GM18867 (cell line): ENCODE measurements at regions not wholly inside any gene's neighbourhood (a gene's known extent, or its start where the extent isn't known, plus 50 kb on each side); places are given as distances from the start of the nearest gene placed in this dataset.

Experiments used
- ATAC-seq: cut with Tn5 transposase; IDR thresholded peaks from one replicate; pipeline ENCODE4 v1.9.1; 2021; ENCODE audit warnings: mild to moderate bottlenecking, moderate library complexity; ENCODE audit not compliant: unreplicated experiment

DNA sequence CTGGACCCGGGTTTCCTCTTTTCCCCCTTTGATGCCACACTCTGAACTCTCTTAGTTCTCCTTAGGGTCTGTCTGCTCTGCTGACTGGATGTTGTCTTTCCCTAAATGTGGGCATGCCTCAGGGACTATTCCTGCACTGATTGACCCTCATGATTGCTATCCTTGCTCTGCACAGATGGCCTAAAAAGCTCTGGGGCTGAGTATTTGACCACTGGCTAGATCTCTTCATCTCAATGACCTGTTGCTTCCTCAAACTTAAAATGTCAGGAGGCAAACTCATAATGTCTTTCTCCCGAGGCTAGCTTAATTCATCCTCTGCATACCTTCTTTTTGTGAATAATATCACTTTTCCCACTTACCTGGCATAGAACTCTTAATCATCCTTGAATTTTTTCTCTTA lies 157.4 kb downstream of the GATB start:
- no peak for ATAC-seq

DNA sequence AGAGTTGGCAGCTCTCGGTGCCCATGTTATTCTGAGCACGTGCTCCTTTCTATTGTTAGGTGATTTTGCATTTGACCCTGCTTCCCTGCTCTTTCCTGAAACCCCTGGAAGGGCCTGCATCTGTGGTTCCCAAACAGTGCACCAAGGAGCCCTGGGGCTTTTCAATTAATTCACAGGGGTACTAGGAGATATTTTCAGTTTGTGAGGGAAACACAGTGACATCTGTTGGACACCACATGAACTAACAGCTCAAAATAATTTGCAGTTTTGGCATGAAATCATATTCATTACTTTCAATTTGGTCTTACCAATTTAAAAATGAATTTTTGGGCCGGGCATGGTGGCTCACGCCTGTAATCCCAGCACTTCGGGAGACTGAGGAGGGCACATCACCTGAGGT lies 156.6 kb downstream of the GATB start:
- ATAC-seq, result no peak

DNA sequence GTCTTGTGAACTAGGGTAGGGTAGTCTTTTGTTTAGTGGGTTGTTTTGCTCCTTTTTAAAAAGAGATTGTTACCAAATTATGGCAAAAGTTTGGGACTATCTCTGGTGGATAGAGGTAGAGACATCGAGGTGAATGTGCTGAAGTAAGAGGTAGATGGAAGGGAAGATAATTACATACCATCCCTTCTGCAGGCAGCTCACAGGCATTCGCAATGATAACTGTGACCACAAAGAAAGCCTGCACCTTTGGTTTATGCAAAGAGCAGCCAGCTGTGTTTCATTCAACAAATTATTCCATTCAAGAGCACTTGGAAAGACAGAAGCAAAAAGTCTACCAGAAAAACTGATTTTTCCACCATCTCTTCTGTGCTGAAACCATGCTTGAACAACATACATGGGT lies 155.6 kb downstream of the GATB start:
- no peak for ATAC-seq

DNA sequence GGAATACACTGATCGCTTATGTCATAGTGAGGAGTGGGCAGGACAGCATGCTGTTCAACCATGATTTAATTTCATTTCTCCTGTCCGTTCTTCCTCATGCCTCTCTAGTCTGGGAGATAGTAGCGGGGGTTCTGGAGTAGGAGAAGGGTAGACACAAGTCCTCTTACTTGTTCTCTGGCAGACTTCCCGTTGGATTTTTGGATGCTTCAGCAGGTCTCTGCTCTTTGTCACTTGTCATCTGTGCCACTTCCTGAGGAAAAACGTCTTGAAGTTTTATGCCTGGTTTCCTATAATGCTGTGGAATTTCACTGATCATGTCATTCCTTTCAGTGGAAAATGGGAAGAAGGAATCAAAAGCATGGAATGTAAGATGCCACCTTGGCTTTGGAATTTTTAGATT lies 154.7 kb downstream of the GATB start:
- no peak for ATAC-seq

DNA sequence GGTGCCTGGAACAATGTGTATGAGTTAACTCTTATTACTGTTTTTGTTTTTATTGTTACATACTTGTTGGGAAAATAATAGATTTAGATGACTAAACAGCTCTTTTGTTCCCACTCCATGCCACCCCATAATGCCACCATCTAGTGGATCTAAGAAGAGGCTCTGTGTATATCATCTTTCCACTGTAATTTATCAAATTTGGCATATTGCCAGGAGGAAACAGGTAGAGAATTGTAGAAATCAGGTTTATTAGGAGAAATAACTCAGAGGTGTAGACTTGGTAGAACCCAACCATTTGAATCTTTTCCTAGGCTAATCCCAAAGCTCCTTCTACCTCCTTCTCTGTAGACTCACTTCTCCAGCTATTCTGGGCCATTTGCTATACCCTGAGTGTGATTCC lies 150.6 kb downstream of the GATB start:
- ATAC-seq, result no peak

DNA sequence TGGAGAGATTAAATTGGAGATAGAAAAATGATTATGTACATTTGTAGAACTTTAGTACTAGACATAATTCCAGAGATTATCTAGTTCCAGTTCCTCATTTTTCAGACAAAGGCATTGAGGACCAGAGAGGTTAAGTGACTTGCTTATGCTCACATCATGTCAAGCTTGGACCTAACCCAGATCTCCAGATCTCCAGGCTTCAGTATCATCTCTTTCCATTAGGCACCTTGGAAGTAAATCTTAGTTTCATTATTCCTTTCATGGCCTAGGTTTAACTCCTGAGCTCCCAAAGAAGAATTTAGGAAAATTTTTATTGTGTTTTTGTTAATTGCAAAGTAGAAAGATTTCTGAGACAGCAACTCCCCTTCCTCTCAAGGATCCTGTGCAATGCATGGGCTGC lies 148.8 kb downstream of the GATB start:
- ATAC-seq, result no peak

DNA sequence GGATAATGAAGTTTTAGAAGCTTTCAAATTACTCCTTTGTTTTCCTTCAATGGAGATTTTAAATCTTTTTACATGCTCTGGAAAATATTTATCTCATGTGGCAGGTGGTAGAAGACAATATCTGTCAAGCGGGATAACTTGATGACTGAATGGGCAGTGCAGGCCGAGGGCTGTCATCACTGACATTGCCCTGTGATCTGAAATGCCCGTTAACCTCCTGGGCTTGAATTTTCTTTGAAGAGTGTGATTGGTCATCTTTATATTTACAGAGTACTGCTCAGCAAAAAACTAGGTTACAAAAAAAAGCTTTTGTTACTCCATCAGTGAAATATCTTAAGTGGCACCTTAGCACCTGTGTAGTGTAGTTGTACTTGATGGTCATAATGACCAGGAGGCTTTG lies 147.5 kb downstream of the GATB start:
- ATAC-seq, result no peak

DNA sequence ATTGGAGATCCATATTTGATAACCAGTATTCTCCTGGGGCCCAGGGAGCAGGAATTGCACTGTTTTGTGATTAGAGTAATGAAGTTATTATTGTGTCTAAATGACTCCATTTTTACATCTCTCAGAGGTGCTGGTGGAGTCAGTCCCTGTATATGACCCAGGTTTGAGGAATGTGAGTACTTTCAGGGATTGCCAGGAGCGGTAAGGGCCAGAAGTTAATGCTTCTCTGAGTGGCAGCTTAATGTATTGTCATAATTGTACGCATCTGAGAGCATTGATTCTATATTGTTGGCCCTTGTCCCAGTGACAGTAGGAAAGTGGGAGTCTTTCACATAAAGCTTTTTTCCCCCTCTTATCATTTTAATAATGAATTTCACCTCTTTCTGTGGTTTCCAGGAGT lies 146.2 kb downstream of the GATB start:
- no peak for ATAC-seq

DNA sequence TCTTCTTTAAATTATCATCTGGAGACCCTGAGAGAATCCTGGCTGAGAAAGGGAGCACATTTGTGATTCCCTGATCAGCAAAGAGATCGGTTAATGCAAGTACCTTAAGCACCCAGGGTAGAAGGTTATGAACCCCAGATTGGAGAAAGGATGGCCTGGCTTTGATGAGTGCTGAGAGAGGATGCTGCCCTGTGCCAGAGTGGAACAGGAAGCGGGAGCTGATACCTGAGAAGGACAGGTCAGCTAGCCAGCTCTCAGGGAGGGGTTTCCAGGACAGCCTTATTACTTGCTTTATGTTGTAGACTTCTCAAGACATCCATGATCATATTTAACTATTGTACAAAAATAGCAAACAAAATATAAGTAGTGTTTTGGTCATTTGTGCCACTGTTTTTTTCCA lies 141.9 kb downstream of the GATB start:
- ATAC-seq, result no peak

DNA sequence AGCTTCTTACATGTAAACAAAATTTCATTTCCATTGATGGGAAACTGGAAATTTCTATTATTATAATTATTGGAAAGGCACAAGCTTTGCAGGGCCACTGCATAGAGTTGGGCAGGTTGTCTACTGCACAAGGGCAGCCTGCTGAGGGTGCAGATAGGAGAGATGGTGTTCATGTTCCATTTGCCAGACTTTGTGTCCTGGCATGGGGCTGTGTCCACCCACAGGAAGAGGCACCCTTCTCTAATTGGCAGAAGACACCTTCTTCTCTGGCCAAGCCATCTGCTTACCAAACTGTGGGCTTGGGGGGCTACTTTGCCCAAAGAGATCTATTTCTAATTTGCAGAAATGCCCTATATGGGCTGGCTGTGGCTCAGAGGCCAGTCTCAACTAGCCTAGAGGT lies 140.7 kb downstream of the GATB start:
- no peak for ATAC-seq
